K562 (cell line): ENCODE measurements at regions not wholly inside any gene's neighbourhood (a gene's known extent, or its start where the extent isn't known, plus 50 kb on each side); places are given as distances from the start of the nearest gene placed in this dataset.

Source experiments
- ATAC-seq: fragments of 200-7000 bp; cut with Tn5 transposase; 3 replicates; pipeline ENCODE4 v1.9.1; 2020; ENCODE audit warnings: moderate library complexity
- BruUV-seq: library from RNA; stranded (reverse); fragments of 400-500 nt; replicated peaks from 2 replicates; lab custom pipeline; 2021; lab: Mats Ljungman, UMichigan
- CTCF ChIA-PET: fragments of 300-600 bp; formaldehyde crosslinking; extraction: SDS; loops from one replicate; lab custom pipeline; 2021; ENCODE audit warnings: low intra/inter-chr PET ratio; lab: Yijun Ruan, JAX
- POLR2A ChIA-PET: fragments of 300-600, 350-650 bp; sonication (Branson Sonifier 250); formaldehyde crosslinking; extraction: SDS; loops from one replicate; lab custom pipeline; 2021; ENCODE audit warnings: antibody characterized with exemption, inconsistent platforms; lab: Yijun Ruan, JAX
- DNase-seq, 4 experiments: peaks; one replicate each; pipeline versions ENCODE4 v3.0.0 to v3.0.0-alpha.2; 2011 to 2018; ENCODE audit warnings: low spot score in 3 of 4, mixed read lengths in 3 of 4; ENCODE audit errors: extremely low read depth in 1 of 4
- FAIRE-seq: peaks from 2 replicates; lab custom pipeline; 2011; peaks lifted over from hg19 to GRCh38; lab: Jason Lieb, UNC
- H2AFZ ChIP-seq: 2 replicates; pipeline ENCODE4 v1.6.0; 2011; ENCODE audit warnings: low read depth, low read length, control low read depth, inconsistent platforms
- H3K27ac ChIP-seq: fragments of 200-600 bp; 3 replicates; pipeline ENCODE4 v1.8.0; 2011; ENCODE audit warnings: low read depth, mild to moderate bottlenecking, control low read depth, inconsistent platforms, low read length, moderate library complexity, mixed read lengths; ENCODE audit errors: extremely low read depth
- H3K27me3 ChIP-seq, 2 experiments: fragments of 300-600 bp in 1 of 2; 2 replicates in 1 of 2; 3 replicates in 1 of 2; pipeline versions ENCODE4 v1.6.0 to v1.8.0; 2011; ENCODE audit warnings: inconsistent platforms in 2 of 2, low read length in 2 of 2, mild to moderate bottlenecking in 1 of 2, mixed read lengths in 1 of 2, moderate library complexity in 1 of 2; ENCODE audit not compliant: control insufficient read depth in 2 of 2, insufficient read depth in 2 of 2
- H3K36me3 ChIP-seq: fragments of 300-600 bp; 3 replicates; pipeline ENCODE4 v1.8.0; 2011; ENCODE audit warnings: mild to moderate bottlenecking, low read length, inconsistent platforms; ENCODE audit not compliant: control insufficient read depth, insufficient read depth
- H3K4me1 ChIP-seq, 2 experiments: fragments of 200-600 bp in 1 of 2; replicated peaks in 1 of 2; 2 replicates in 1 of 2; 3 replicates in 1 of 2; pipeline versions ENCODE4 v1.5.1 to v1.8.0; 2011; ENCODE audit warnings: inconsistent platforms in 2 of 2, low read length in 2 of 2, mild to moderate bottlenecking in 1 of 2, mixed read lengths in 1 of 2, moderate library complexity in 1 of 2; ENCODE audit not compliant: control insufficient read depth in 2 of 2, insufficient read depth in 2 of 2
- H3K4me2 ChIP-seq: 2 replicates; pipeline ENCODE4 v1.6.1; 2011; ENCODE audit warnings: low read length, control low read depth, inconsistent platforms, mixed read lengths; ENCODE audit not compliant: insufficient read depth
- H3K4me3 ChIP-seq: fragments of 200-600 bp; sonication (generic), shearing (Covaris generic); 2 replicates; pipeline ENCODE4 v1.5.1; 2016; ENCODE audit warnings: control low read depth, inconsistent platforms
- H3K79me2 ChIP-seq: fragments of 200-600 bp; 3 replicates; pipeline ENCODE4 v1.8.0; 2011; ENCODE audit warnings: low read length, inconsistent platforms; ENCODE audit not compliant: control insufficient read depth, insufficient read depth
- H3K9ac ChIP-seq, 2 experiments: 2 replicates each; pipeline versions ENCODE4 v1.6.0 to v1.6.1; 2011; ENCODE audit warnings: low read depth in 2 of 2, low read length in 2 of 2, control low read depth in 1 of 2, inconsistent platforms in 1 of 2, mild to moderate bottlenecking in 1 of 2, mixed read lengths in 1 of 2; ENCODE audit not compliant: insufficient read depth in 1 of 2
- H3K9me1 ChIP-seq: one replicate; pipeline ENCODE4 v1.6.0; 2011; ENCODE audit warnings: inconsistent platforms, mild to moderate bottlenecking, low read length, moderate library complexity; ENCODE audit not compliant: control insufficient read depth, insufficient read depth
- H3K9me3 ChIP-seq: replicated peaks from 2 replicates; pipeline ENCODE4 v1.5.1; 2011; ENCODE audit warnings: low read depth, low read length, inconsistent platforms; ENCODE audit not compliant: control insufficient read depth, insufficient read depth
- H4K20me1 ChIP-seq: replicated peaks from 2 replicates; pipeline ENCODE4 v1.6.1; 2011; ENCODE audit warnings: low read length, inconsistent platforms, mixed read lengths; ENCODE audit not compliant: control insufficient read depth, insufficient read depth
- ARNT ChIP-seq, 2 experiments: fragments of 450-650 bp; IDR thresholded peaks; 2 replicates each; pipeline ENCODE4 v1.6.1; 2016; ENCODE audit warnings: mild to moderate bottlenecking in 1 of 2
- ATF2 ChIP-seq: sonication (generic); formaldehyde crosslinking; IDR thresholded peaks from 2 replicates; pipeline ENCODE4 v1.8.1; 2022; ENCODE audit warnings: missing genetic modification reagents
- CEBPG ChIP-seq, 3 experiments: fragments of 200-800 bp in 1 of 3; sonication (Bioruptor generic) in 1 of 3; sonication (generic) in 1 of 3; formaldehyde crosslinking in 1 of 3; IDR thresholded peaks in 2 of 3; conservative IDR thresholded peaks in 1 of 3; 2 replicates each; pipeline versions ENCODE4 v1.6.1 to v1.8.0; 2016 to 2022; ENCODE audit warnings: missing compliant biosample characterization in 2 of 3, missing genetic modification characterization in 2 of 3, mild to moderate bottlenecking in 1 of 3, missing genetic modification reagents in 1 of 3
- ELF1 ChIP-seq: fragments of 200-800 bp; sonication (Bioruptor generic); IDR thresholded peaks from 2 replicates; pipeline ENCODE4 v1.6.1; 2016; ENCODE audit warnings: missing genetic modification characterization, missing compliant biosample characterization
- FOSL1 ChIP-seq: fragments of 200-800 bp; sonication (Bioruptor generic); conservative IDR thresholded peaks from 2 replicates; pipeline ENCODE4 v1.6.1; 2016; ENCODE audit warnings: missing genetic modification characterization, missing compliant biosample characterization
- GABPB1 ChIP-seq: sonication (generic); formaldehyde crosslinking; IDR thresholded peaks from 2 replicates; pipeline ENCODE4 v1.8.0; 2022; ENCODE audit warnings: mild to moderate bottlenecking, missing genetic modification reagents
- NFIX ChIP-seq: fragments of 250-450 bp; sonication (Bioruptor Pico); IDR thresholded peaks from 2 replicates; pipeline ENCODE4 v1.4.0; 2020; ENCODE audit warnings: low read depth, mild to moderate bottlenecking, moderate library complexity
- NR4A1 ChIP-seq, 2 experiments: fragments of 250-450 bp in 1 of 2; fragments of 450-650 bp in 1 of 2; sonication (Bioruptor Pico) in 1 of 2; IDR thresholded peaks; 2 replicates each; pipeline versions ENCODE4 v1.4.0 to v1.6.1; 2016 to 2020; ENCODE audit warnings: mild to moderate bottlenecking in 2 of 2, missing compliant biosample characterization in 1 of 2, missing genetic modification characterization in 1 of 2, moderate library complexity in 1 of 2
- PHF21A ChIP-seq: fragments of 450-650 bp; IDR thresholded peaks from 2 replicates; pipeline ENCODE4 v1.6.1; 2017; ENCODE audit warnings: low read depth, borderline replicate concordance
- PTBP1 ChIP-seq: fragments of 200-400 bp; formaldehyde crosslinking; IDR thresholded peaks from 2 replicates; pipeline ENCODE4 v1.6.1; 2017; ENCODE audit warnings: low read depth, low read length
- RUNX1 ChIP-seq: sonication (generic); IDR thresholded peaks from 2 replicates; pipeline ENCODE4 v1.6.1; 2016; ENCODE audit warnings: antibody characterized with exemption, low read depth
- SMARCA4 ChIP-seq: fragments of 450-650 bp; IDR thresholded peaks from 2 replicates; pipeline ENCODE4 v1.6.1; 2016
- ZBED1 ChIP-seq: IDR thresholded peaks from 2 replicates; pipeline ENCODE4 v1.6.1; 2014
- ZBTB7A ChIP-seq: IDR thresholded peaks from 2 replicates; pipeline ENCODE4 v1.6.1; 2011; ENCODE audit warnings: low read depth, mild to moderate bottlenecking, low read length, moderate library complexity, borderline replicate concordance; ENCODE audit not compliant: control insufficient read depth
- ZNF165 ChIP-seq: fragments of 250-450 bp; sonication (Bioruptor Pico); IDR thresholded peaks from 2 replicates; pipeline ENCODE4 v1.4.0; 2020; ENCODE audit warnings: borderline replicate concordance
- ZNF280B ChIP-seq: fragments of 250-450 bp; sonication (Bioruptor Pico); IDR thresholded peaks from 2 replicates; pipeline ENCODE4 v1.5.1; 2021; ENCODE audit warnings: mild to moderate bottlenecking
- ZNF764 ChIP-seq: fragments of 250-450 bp; sonication (Bioruptor Pico); IDR thresholded peaks from 2 replicates; pipeline ENCODE4 v1.4.0; 2020; ENCODE audit warnings: low read depth, mild to moderate bottlenecking, moderate library complexity
- WGBS: fragments of 100-300 bp; shearing (Covaris generic); methylation state at CpG from one replicate; pipeline ENCODE4 v1.1.6; 2016; ENCODE audit warnings: low coverage, mixed read lengths; ENCODE audit not compliant: insufficient coverage; ENCODE audit errors: missing lambda C conversion rate; 5-methylcytosine and 5-hydroxymethylcytosine counted together
- in situ Hi-C: fragments of 300-500 bp; cut with MboI; formaldehyde crosslinking; loops from 4 replicates; pipeline ENCODE4 v1.15.0; 2018; ENCODE audit warnings: inconsistent platforms, mixed read lengths
- intact Hi-C: fragments of 100-400 bp; cut with micrococcal nuclease; formaldehyde crosslinking; loops from 2 replicates; pipeline ENCODE4 v1.14.2; 2022

GRCh38 chr13:105327581-105328126, 1207.8 kb downstream of the EFNB2 start:
- Histone ChIP-seq H3K4me1 (no peaks in the 10 kb centered on the region), H3K27me3 (no peaks in the 10 kb centered on the region), H3K4me2 (no peak overlapping the region), H3K79me2 (no peaks in the 10 kb centered on the region), H3K4me3 (no peak overlapping the region), H3K9ac (no peak overlapping the region), H4K20me1 (no peaks in the 10 kb centered on the region), H3K27ac (no peak overlapping the region), H3K9me3 (no peaks in the 10 kb centered on the region), H3K36me3 (no peaks in the 10 kb centered on the region), H3K9me1 (no peaks in the 10 kb centered on the region), H2AFZ (no peak overlapping the region)
- BruUV-seq = no TSS peak
- DNase-seq (no peak), FAIRE-seq (no peak), ATAC-seq (no peak)
- ChIA-PET POLR2A (no interaction called here), CTCF (no interaction called here)
- 0% methylated on average over 3 of the region's 3 CpGs for WGBS
- TF ChIP-seq ATF2 (CRISPR knock-in tag) (no peak), RUNX1 (no peak), GABPB1 (CRISPR knock-in tag) (no peak), ZNF764 (no peak), NFIX (CRISPR knock-in tag) (no peak), ZBED1 (no peak), SMARCA4 (no peak), CEBPG (CRISPR knock-in tag; IDR thresholded peaks at IDR 0.05) (no peak), CEBPG (tag; conservative IDR thresholded peaks at IDR 0.05 in 1 of 2, IDR thresholded peaks at IDR 0.05 in 1 of 2) (no peak), ARNT (IDR thresholded peaks at IDR 0.05) (no peak), NR4A1 (CRISPR knock-in tag; IDR thresholded peaks at IDR 0.05) (no peak), NR4A1 (tag; IDR thresholded peaks at IDR 0.05) (no peak), ZNF165 (CRISPR knock-in tag) (no peak), ZNF280B (no peak), FOSL1 (tag) (no peak), ELF1 (tag) (no peak), PTBP1 (no peak), ZBTB7A (no peak), PHF21A (no peak)
- in situ Hi-C loops (no loop called here), intact Hi-C loops (no loop called here)
